CD14-positive monocyte (primary cell): ENCODE measurements at regions not wholly inside any gene's neighbourhood (a gene's known extent, or its start where the extent isn't known, plus 50 kb on each side); places are given as distances from the start of the nearest gene placed in this dataset.
A peak's percentile ranks its signal among the peaks of the same experiment; 100 is the strongest.

Experiments
- DNase-seq, 3 donors: peaks; one replicate each; pipeline ENCODE4 v3.0.0-alpha.2; 2011 to 2022
- H2AFZ ChIP-seq: 2 replicates; pipeline ENCODE4 v1.6.0; 2012; ENCODE audit warnings: mild to moderate bottlenecking, low read depth, low read length, inconsistent platforms; ENCODE audit not compliant: insufficient read depth, poor library complexity, severe bottlenecking
- H3K27ac ChIP-seq, 2 donors: 1 replicate in 1 of 2; 2 replicates in 1 of 2; pipeline ENCODE4 v1.5.1; 2012 to 2013; ENCODE audit warnings: low read length in 2 of 2, control low read depth in 1 of 2, inconsistent platforms in 1 of 2, low read depth in 1 of 2, mild to moderate bottlenecking in 1 of 2
- H3K27me3 ChIP-seq, 2 donors: one replicate each; pipeline versions ENCODE4 v1.6.0 to v1.6.1; 2011 to 2013; ENCODE audit warnings: low read length in 2 of 2; ENCODE audit not compliant: control insufficient read depth in 2 of 2, insufficient read depth in 2 of 2
- H3K36me3 ChIP-seq, 2 donors: replicated peaks in 1 of 2; 1 replicate in 1 of 2; 2 replicates in 1 of 2; pipeline versions ENCODE4 v1.5.1 to v1.6.1; 2012 to 2013; ENCODE audit warnings: low read length in 2 of 2, control low read depth in 1 of 2, inconsistent platforms in 1 of 2, mild to moderate bottlenecking in 1 of 2; ENCODE audit not compliant: insufficient read depth in 2 of 2, control insufficient read depth in 1 of 2
- H3K4me1 ChIP-seq, 2 donors: 1 replicate in 1 of 2; 2 replicates in 1 of 2; pipeline versions ENCODE4 v1.5.1 to v1.6.1; 2012 to 2013; ENCODE audit warnings: low read length in 2 of 2, control low read depth in 1 of 2, inconsistent platforms in 1 of 2, mild to moderate bottlenecking in 1 of 2, moderate library complexity in 1 of 2; ENCODE audit not compliant: insufficient read depth in 2 of 2, control insufficient read depth in 1 of 2
- H3K4me2 ChIP-seq: replicated peaks from 2 replicates; pipeline ENCODE3; 2012; ENCODE audit warnings: low read length, moderate library complexity, mild to moderate bottlenecking; ENCODE audit not compliant: poor library complexity, severe bottlenecking; ENCODE audit errors: extremely low read depth
- H3K4me3 ChIP-seq, 3 experiments: fragments of 200-600 bp in 1 of 3; sonication (generic) in 1 of 3; replicated peaks in 1 of 3; 1 replicate in 2 of 3; 2 replicates in 1 of 3; pipeline ENCODE4 v1.5.1; 2011 to 2013; ENCODE audit warnings: low read length in 3 of 3, mild to moderate bottlenecking in 3 of 3, control low read depth in 2 of 3, low read depth in 2 of 3, inconsistent platforms in 1 of 3, moderate library complexity in 1 of 3
- H3K79me2 ChIP-seq: 2 replicates; pipeline ENCODE4 v1.6.0; 2012; ENCODE audit warnings: mild to moderate bottlenecking, control low read depth, inconsistent platforms, low read length, moderate library complexity; ENCODE audit not compliant: insufficient read depth
- H3K9ac ChIP-seq: 2 replicates; pipeline ENCODE4 v1.6.0; 2017; ENCODE audit warnings: low read length, mild to moderate bottlenecking; ENCODE audit not compliant: insufficient read depth, poor library complexity, severe bottlenecking
- H3K9me3 ChIP-seq, 2 donors: replicated peaks in 1 of 2; 1 replicate in 1 of 2; 2 replicates in 1 of 2; pipeline versions ENCODE4 v1.5.1 to v1.6.1; 2012 to 2013; ENCODE audit warnings: low read length in 2 of 2, control low read depth in 1 of 2; ENCODE audit not compliant: control insufficient read depth in 1 of 2, insufficient read depth in 1 of 2
- H4K20me1 ChIP-seq: 2 replicates; pipeline ENCODE4 v1.6.0; 2012; ENCODE audit warnings: mild to moderate bottlenecking, low read length, control low read depth, moderate library complexity; ENCODE audit not compliant: insufficient read depth
- H3K27ac Mint-ChIP-seq, 7 donors: one replicate each; pipeline ENCODE4 v1.8.0; 2020; ENCODE audit warnings: mild to moderate bottlenecking in 7 of 7, mixed read lengths in 7 of 7, moderate library complexity in 6 of 7, inconsistent platforms in 2 of 7
- H3K27me3 Mint-ChIP-seq, 3 donors: one replicate each; pipeline ENCODE4 v1.8.0; 2021 to 2022; ENCODE audit warnings: low read depth in 3 of 3, mild to moderate bottlenecking in 3 of 3, mixed read lengths in 3 of 3, moderate library complexity in 3 of 3, inconsistent platforms in 1 of 3
- H3K36me3 Mint-ChIP-seq, 2 donors: one replicate each; pipeline ENCODE4 v1.8.0; 2020; ENCODE audit warnings: mixed read lengths in 2 of 2, inconsistent platforms in 1 of 2, mild to moderate bottlenecking in 1 of 2
- H3K4me1 Mint-ChIP-seq: one replicate; pipeline ENCODE4 v1.8.0; 2020; ENCODE audit warnings: mild to moderate bottlenecking, mixed read lengths
- H3K4me3 Mint-ChIP-seq, 2 donors: one replicate each; pipeline ENCODE4 v1.8.0; 2020; ENCODE audit warnings: mild to moderate bottlenecking in 2 of 2, mixed read lengths in 2 of 2, moderate library complexity in 1 of 2
- H3K9me3 Mint-ChIP-seq, 7 donors: one replicate each; pipeline ENCODE4 v1.8.0; 2020 to 2022; ENCODE audit warnings: mixed read lengths in 7 of 7, mild to moderate bottlenecking in 6 of 7, moderate library complexity in 6 of 7, inconsistent platforms in 2 of 7
- CTCF ChIP-seq: fragments of 200-600 bp; IDR thresholded peaks from one replicate; pipeline ENCODE4 v1.8.0; 2022; ENCODE audit warnings: antibody characterized with exemption, mild to moderate bottlenecking
- WGBS: methylation state at CpG from one replicate; pipeline ENCODE4 v1.1.5; 2013; ENCODE audit warnings: missing lambda C conversion rate; ENCODE audit not compliant: insufficient coverage; 5-methylcytosine and 5-hydroxymethylcytosine counted together
- intact Hi-C, 2 donors: fragments of 100-400 bp; cut with micrococcal nuclease; formaldehyde crosslinking; loops; one replicate each; pipeline versions ENCODE4 v1.15.0 to v1.15.1; 2023

- DNase-seq = no peak
- Histone ChIP-seq H3K9me3 (no peaks in the 10 kb centered on the region), H3K36me3 (no peaks in the 10 kb centered on the region), H3K79me2 (no peaks in the 10 kb centered on the region), H3K4me1 (no peaks in the 10 kb centered on the region), H3K4me2 (no peak overlapping the region), H3K4me3 (no peak overlapping the region), H4K20me1 (no peaks in the 10 kb centered on the region), H3K9ac (no peak overlapping the region), H3K27ac (no peak overlapping the region), H3K27me3 (no peaks in the 10 kb centered on the region), H2AFZ (no peak overlapping the region)
- H3K4me1 Mint-ChIP-seq = no peaks in the 10 kb centered on the region
- no peak overlapping the region for H3K4me3 Mint-ChIP-seq
- WGBS = no CpG with 5 or more reads among the region's 1 CpG
- H3K9me3 Mint-ChIP-seq = peaks cover 0 to 7% (median 3%) of the 10 kb centered on the region in 7 donors
- intact Hi-C loops = no loop called here
- H3K27me3 Mint-ChIP-seq = peaks cover 0 to 4% (median 0%) of the 10 kb centered on the region in 3 donors
- H3K36me3 Mint-ChIP-seq = no peaks in the 10 kb centered on the region
- TF ChIP-seq CTCF = no peak
- no peak overlapping the region for H3K27ac Mint-ChIP-seq
Observed at GRCh38 chr1:83705091-83705490, 293.8 kb downstream of the TTLL7 start.

- Mint-ChIP-seq H3K27me3 (peaks cover 0 to 4% (median 0%) of the 10 kb centered on the region in 3 donors), H3K9me3 (peaks cover 0 to 7% (median 4%) of the 10 kb centered on the region in 7 donors), H3K27ac (peak overlapping the region in 1 of 7 donors; percentile 45), H3K4me1 (no peaks in the 10 kb centered on the region), H3K4me3 (no peak overlapping the region), H3K36me3 (no peaks in the 10 kb centered on the region)
- DNase-seq = no peak
- no peaks in the 10 kb centered on the region for H3K79me2 ChIP-seq
- H4K20me1 ChIP-seq = no peaks in the 10 kb centered on the region
- no peak for TF ChIP-seq CTCF
- H3K27me3 ChIP-seq = no peaks in the 10 kb centered on the region
- H3K9ac ChIP-seq = no peak overlapping the region
- intact Hi-C loops = no loop called here
- H3K9me3 ChIP-seq = no peaks in the 10 kb centered on the region
- no peaks in the 10 kb centered on the region for H3K4me1 ChIP-seq
- no peaks in the 10 kb centered on the region for H3K36me3 ChIP-seq
- no peak overlapping the region for H3K4me3 ChIP-seq
- no peak overlapping the region for H3K4me2 ChIP-seq
- no peak overlapping the region for H2AFZ ChIP-seq
- no peak overlapping the region for H3K27ac ChIP-seq
Observed at GRCh38 chr1:83704350-83704749, 294.6 kb downstream of the TTLL7 start.
